NCI-H526 (cell line): ENCODE measurements at regions not wholly inside any gene's neighbourhood (a gene's known extent, or its start where the extent isn't known, plus 50 kb on each side); places are given as distances from the start of the nearest gene placed in this dataset.
A peak's percentile ranks its signal among the peaks of the same experiment; 100 is the strongest.

Experiments
- DNase-seq, 2 experiments: peaks; one replicate each; lab custom pipeline; 2025; lab: John Stamatoyannopoulos, UW

- no peak for DNase-seq
These were observed 305.9 kb upstream of the ADGRL4 start for GRCh38 chr1:79312438-79312837.

- peak in 1 of 2 experiments; percentile 5 for DNase-seq
These were observed 304.1 kb upstream of the ADGRL4 start for GRCh38 chr1:79310609-79311008.

- no peak for DNase-seq
These were observed 297.6 kb upstream of the ADGRL4 start for GRCh38 chr1:79304131-79304530.

GRCh38 chr1:79303040-79303439, 296.5 kb upstream of the ADGRL4 start:
- peak in 1 of 2 experiments; percentile 10 for DNase-seq

GRCh38 chr1:79302380-79302930, 295.9 kb upstream of the ADGRL4 start:
- no peak for DNase-seq

GRCh38 chr1:79295967-79296366, 289.4 kb upstream of the ADGRL4 start:
- DNase-seq, result no peak

- no peak for DNase-seq
These were observed 287.1 kb upstream of the ADGRL4 start for GRCh38 chr1:79293611-79294010.

- DNase-seq, result no peak
These were observed 284.5 kb upstream of the ADGRL4 start for GRCh38 chr1:79290927-79291474.

- DNase-seq, result no peak
These were observed 281.5 kb upstream of the ADGRL4 start for GRCh38 chr1:79287982-79288381.

GRCh38 chr1:79285667-79286066, 279.1 kb upstream of the ADGRL4 start:
- DNase-seq, result no peak

GRCh38 chr1:79283451-79283850, 276.9 kb upstream of the ADGRL4 start:
- DNase-seq, result no peak

GRCh38 chr1:79281442-79281841, 274.9 kb upstream of the ADGRL4 start:
- no peak for DNase-seq

- DNase-seq, result no peak
These were observed 265.2 kb upstream of the ADGRL4 start for GRCh38 chr1:79271759-79272158.

GRCh38 chr1:79264975-79265818, 258.7 kb upstream of the ADGRL4 start:
- no peak for DNase-seq

- no peak for DNase-seq
These were observed 257.8 kb upstream of the ADGRL4 start for GRCh38 chr1:79264285-79264684.

- peak; percentile 47 to 57 for DNase-seq
These were observed 256.3 kb upstream of the ADGRL4 start for GRCh38 chr1:79262745-79263258.

- peak in 1 of 2 experiments; percentile 19 for DNase-seq
These were observed 253.1 kb upstream of the ADGRL4 start for GRCh38 chr1:79259390-79260336.

GRCh38 chr1:79255421-79255820, 248.9 kb upstream of the ADGRL4 start:
- no peak for DNase-seq

GRCh38 chr1:79252598-79252997, 246.1 kb upstream of the ADGRL4 start:
- DNase-seq, result no peak

GRCh38 chr1:79239840-79240239, 233.3 kb upstream of the ADGRL4 start:
- DNase-seq, result no peak

GRCh38 chr1:79235301-79236002, 228.9 kb upstream of the ADGRL4 start:
- no peak for DNase-seq
